ENCODE measurements at regions not wholly inside any gene's neighbourhood (a gene's known extent, or its start where the extent isn't known, plus 50 kb on each side); places are given as distances from the start of the nearest gene placed in this dataset.

DNA sequence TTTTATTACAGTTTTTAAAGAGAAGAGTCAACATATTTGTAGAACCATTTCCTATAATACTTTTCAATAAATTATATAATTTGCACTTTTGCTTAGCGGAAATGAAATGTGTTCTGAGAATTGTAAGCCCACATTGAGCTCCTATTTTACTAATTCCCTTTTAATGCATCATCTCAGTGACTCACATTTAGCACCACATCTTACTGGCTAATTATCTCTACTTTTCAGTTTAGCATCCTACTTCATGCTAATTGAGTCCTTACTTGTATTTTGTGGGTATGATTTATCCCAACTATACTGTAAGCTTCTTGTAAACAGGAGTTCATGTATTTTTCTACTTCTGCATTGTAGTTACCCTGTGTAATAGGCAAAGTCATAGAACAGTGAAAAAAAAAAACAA is 67.5 kb downstream of the TMX1 start:
- intact Hi-C loops (cut with micrococcal nuclease), result no loop called here

DNA sequence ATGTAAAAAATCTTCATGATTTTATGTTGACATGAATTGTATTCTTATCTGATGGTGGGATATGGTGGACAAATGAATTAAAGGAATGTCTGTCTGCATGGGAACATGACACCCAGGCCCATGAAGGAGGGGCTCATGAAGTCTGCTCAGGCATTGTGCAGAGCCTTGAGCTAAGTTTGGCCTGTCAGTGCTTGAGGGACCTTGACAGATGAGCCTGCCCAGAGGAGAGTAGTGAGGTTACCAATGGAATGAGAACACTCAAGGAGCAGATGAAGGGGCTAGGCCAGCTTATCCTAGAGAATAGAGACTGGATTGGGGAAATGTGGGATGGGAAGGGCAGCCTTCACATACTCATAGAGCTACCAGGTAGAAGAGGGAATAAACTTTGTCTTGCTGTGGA is 68.8 kb downstream of the TMX1 start:
- intact Hi-C loops (cut with micrococcal nuclease), result no loop called here

DNA sequence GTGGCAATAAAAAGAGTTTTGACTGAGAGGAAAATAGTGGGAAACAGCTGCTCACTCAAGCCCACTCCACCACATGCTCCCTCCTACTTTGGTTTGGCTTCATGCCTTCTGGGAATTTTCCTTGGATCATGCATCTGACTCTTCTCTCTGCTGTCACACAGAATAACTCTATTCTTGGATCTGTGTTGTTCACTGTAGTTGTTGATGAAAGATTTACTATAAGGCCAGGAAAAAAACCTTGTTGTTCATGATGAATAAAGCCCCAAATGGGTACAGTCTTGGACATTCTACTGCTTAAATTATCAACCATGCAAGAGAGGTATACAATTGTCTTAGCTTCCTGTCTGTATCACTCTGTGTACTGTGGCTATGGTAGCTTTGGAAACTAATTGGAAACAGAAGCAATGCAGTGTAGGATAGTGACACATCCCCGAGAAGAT is 70.5 kb downstream of the TMX1 start:
- intact Hi-C loops (cut with micrococcal nuclease), result no loop called here

DNA sequence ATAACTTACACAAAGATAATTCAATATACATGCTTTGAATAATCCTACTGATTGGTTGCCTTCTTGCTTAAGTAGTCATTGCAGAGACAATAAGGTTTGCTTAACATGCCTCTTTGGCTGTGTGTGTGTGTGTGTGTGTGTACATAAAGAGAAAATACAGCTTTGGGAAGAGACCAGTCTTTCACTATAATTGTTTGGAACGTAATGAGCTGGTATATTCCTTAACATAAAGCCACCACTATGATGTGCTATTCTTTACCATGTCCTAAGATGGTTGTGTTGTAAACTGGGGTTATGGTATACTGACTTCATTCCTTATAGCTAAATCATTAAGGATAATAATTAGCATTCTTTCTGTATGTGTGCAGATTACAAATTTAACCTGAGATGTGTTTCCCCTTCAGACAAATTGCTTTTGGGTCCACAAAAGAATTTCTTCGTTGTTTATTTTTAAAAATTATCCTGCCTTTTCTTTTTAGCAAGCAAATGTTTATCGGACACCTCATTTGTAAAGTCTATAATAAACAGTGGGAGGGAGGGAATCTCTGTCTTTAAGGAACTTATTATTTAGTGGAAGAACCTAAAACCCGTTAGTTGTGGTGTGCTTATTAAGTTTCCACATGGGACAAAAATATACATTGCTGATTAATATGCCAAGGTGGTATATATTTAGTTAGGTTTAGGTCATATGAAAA is 74.4 kb downstream of the TMX1 start:
- intact Hi-C loops (cut with micrococcal nuclease), result no loop called here

DNA sequence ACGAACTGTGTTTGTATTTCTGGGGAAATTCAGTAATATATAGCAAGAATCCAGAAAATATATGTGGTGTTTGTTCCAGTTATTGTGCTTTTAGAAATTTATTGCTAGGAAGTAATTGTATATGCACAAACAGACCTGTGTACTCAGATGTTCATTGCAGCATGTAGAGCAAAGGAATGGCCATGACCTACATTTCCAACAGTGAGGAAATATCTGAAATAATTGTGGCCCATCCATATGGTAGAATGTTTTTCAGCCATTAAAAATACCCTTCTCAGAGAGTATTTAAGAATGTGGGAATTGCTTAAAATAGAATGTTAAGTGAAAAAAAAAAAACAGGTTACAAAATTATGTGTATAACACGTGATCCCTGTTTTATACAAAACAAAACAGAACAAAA is 77.3 kb downstream of the TMX1 start:
- intact Hi-C loops (cut with micrococcal nuclease), result no loop called here

DNA sequence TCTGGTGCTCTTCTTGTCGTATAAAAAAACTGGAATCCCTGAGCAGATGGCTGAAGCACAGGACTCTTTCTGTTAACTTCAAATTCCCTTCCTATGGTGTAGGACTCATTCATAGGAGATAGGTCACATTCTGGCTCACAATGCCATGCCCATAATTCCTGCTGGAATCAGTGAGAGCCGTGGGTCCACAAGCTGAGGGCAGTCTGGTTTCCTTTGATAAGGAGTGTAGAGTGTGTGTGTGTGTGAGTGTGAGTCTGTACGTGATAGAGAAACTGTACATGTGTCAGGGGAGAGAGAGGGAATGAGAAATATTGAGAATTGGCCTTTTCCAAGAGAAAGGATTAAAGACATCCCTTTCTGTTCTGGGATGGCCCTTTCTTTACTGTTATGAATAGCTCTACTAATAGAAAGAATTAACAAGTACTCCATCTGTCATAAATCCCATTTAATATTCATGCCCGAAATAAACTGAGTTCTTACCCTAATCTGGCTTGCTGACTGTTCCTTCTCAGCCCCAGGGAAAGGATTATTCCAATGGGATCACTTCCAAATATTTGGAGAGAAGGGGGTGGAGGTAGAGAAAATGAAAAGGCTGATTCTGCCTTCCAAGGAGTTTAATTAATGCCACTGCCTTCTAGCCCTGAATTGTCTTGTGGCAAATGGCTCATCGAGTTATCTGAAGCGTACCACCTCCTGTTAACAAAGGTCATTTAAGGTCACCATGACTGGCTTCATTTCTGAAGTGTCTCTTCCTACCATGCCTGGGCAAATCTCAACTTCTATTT is 79.0 kb downstream of the TMX1 start:
- intact Hi-C loops (cut with micrococcal nuclease), result no loop called here

DNA sequence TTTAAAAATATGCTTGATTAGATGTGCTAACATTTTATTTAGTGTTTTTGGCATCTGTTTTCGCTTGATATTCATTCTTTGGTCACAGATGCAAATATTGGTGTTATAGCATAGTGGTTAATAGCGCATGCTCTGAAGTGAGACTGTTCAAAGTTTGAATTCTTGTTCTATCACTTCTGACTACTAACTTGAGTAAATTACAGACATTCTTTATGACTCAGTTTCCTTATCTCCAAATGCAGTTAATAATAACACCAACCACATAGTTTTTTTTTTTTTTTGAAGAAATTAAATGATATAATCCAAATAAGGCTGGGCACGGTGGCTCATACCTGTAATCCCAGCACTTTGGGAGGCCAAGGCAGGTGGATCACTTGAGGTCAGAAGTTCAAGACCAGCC is 81.0 kb downstream of the TMX1 start:
- intact Hi-C loops (cut with micrococcal nuclease), result no loop called here

DNA sequence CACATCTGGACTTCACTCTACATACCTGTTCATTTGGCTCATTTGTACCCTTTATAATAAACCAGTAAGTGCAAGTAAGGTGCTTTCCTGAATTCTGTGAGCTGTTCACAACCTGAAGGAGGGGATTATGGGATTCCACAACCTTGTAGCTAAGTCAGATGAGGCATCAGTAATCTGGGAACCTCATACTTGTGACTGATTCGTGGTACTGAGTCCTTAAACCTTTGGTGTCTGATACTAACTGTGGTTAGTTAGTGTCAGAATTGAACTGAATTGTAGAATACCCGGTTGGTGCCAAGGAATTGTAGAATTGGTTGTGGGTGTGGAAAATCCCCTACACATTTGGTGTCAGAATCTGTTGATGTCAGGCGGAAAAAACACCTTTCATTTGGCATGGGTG is 83.4 kb downstream of the TMX1 start:
- intact Hi-C loops (cut with micrococcal nuclease), result no loop called here

DNA sequence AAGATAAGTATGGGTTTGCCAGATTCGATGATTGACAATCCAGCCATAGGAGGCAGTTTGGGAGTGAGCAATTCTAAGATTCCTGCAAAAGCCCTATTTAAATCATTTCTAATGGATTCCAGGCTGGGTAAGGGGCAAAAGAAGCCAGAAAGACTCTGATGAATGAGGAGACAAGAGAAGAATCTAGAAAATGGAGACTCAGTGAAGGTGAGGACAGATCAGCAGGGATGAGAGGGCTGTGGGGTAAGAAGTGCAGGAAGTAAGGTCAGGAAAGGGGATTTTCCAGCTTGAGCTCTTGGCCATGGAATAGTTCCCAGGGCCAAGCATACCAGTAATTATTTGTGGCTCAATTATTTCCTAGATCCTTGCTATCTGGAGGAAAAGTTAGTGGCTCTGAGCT is 87.3 kb downstream of the TMX1 start:
- intact Hi-C loops (cut with micrococcal nuclease), result no loop called here

DNA sequence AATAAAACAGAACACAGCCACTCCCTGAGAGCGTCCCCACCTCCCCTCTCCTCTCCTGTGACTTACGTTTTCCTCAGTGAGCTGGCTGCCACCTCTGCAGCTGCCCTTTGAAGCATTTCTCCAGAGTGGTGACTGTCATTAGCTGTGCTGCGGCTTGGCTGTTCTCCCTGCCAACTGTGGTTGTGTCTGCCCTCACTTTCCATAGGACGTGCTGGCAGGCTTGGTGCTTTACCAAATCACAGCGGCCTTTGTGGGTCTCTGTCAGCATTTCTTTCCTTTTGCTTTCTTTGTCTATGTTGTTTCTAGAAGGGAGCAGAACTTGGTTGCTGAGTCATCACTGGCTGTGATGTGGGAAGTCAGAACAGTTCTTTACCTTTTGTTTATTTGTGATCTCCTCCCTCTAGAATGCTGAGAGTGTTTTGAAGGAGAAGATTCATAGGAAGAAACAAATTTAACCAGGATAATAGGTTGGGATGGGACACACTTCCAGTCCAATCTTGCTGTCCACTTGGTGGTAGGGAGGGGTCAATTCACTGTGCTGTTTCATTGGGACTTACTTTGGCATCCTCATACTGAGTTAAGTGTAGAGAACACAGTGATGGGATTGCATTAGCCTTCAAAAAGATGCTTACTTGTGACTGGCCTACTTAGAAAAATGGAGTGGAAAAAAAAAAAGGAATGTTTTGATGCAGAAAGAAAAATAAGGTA is 88.2 kb downstream of the TMX1 start:
- intact Hi-C loops (cut with micrococcal nuclease), result no loop called here

DNA sequence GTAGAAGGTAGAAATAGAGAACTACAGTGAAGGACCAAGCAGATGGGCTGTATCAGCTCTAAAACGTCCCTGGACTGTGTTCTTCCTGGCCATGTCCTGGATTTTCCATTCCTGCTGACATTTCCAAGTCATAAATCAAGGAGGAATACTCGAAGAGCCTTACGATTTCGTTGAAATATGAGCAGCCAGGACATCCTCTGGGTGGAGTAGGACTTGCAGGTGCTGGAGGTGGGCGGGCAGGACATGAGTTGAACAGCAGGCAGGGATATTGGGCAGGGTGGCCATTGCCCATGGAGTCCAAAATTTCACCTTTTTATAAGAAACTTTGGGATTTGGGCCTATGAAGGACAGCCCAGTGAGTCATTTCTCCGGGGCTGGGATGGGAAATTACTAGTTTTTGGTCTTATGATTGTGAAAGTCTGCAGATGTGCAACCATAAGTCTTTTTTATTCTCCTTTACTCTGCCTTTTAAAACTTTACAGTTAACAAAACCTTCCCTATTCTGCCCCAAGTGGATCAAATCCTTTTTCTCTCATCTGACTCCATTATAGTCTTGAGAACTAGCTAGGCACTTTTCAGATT is 88.8 kb downstream of the TMX1 start:
- intact Hi-C loops (cut with micrococcal nuclease), result no loop called here

DNA sequence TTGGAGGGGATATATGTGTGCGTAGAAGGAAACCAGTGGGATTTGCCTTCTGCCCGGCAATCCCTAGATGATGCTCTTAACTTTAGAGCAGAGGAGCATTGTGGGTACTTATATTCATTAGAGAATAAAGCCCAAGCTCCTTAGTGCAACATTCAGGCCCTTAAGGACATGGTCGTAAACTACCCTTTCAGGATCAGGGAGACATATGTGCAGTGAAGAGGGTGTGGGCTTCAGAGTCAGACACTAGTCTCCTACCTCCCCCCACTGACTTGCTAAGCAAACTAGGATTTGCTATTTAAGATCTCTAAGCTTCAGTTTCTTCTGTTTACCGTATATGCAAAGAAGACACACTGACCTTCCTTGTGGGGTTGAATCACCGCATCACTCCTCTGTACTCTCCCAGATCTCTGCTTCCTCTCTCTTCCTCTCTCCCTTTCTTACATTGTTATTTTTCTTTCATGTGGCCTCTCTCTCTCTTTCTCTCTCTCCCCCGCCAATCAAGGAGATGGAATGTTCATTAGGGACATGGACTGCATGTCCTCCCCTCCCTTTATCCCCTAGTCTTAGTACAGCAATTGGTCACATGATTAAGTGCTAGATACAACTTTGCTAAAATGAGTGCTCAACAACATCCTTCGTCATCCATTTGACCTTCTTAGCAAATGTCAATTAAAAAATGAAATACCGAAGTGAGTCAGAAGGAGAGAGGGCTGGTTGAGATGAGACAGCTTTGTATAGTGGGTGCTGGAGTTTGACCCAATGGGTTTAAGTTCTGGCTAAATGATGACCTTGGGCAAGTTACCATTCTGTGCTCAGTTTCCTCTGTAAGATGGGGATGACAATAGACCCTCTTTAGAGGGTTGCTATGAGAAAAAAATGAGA is 91.7 kb downstream of the TMX1 start:
- intact Hi-C loops (cut with micrococcal nuclease), result no loop called here

DNA sequence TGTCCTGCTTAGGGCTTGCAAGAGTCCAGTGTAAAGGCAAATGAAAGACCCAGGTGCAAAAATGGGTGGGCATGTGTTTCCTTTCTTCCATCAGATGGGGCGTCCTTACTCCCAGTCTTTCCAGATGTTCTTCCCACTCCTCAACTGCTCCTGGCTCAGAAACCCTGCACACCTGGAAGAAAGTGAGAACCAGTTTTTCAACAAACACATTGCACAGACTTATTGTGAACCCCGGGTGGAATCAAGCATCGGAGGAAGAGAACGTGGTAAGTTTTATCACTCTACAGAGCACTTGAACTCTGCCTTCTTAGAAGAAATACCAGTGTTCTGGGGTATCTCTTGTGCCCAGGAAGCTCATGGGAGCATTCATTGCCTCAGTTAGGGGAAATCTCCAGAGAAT is 93.3 kb downstream of the TMX1 start:
- intact Hi-C loops (cut with micrococcal nuclease), result no loop called here

DNA sequence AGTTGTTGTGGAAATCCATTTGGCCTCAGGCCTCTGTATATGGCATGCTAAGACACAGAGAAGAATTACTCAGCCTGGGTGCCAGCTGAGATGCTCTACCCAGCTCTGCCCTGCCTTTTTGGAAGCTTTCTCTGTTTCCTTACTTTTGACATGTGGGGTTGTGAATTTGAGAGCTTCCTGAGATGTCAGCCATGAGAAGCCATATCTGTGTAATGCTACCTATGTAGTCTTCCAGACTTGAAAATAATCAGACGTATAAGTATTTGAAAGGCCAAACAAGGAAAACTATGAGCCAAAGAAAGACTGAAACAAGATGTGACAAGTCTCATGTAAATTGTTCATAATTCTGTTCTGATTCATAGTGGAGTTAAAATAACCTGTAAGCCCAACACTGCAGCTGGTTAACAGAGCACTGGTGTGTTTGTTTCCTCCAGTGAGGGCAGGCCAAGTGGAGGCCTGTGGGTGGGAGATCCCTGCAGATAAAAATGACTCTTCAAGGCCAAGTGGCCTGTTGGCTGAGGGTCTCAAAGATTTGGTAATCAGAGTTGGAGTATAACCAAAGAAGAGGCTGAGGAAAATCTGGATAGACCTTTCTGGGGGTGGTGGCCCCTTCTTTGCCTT is 94.0 kb downstream of the TMX1 start:
- intact Hi-C loops (cut with micrococcal nuclease), result no loop called here

DNA sequence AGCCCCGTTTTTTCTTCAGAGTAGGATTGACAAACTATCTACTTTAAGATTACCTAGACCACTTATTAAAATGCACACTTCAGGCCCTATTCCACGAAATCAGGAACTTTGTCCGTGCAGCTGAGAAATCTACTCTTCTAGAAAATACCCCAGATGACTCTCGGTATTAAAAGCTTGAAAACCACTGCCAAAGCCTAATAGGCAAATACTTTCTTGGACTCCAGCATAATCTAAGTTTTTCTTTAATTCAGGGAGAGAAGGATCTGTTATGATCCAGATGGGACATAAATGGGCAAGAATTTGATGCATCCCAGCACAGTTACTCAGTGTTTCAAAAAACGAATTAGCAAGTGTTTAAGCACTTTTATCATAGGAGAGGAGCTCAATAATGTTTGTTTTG is 94.5 kb downstream of the TMX1 start:
- intact Hi-C loops (cut with micrococcal nuclease), result no loop called here

DNA sequence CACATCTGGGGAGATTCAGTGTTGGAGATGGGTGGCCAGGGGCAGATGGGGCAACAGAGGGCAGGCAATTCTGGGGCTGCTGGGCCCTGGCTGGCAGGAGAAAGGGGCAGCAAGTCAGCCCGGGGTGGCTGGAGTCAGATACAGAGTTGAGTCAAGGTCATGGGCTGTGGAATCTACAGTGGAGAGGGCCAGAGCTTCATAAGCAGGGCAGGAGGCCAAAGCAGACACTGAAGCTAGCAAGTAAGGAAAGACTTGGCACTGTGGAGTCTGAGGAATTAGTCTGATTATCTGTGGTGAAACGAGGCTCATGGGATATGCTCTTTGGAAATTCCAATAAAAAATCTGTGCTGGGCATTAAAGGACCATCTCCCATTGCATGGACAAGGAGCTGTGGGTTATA is 95.5 kb downstream of the TMX1 start:
- intact Hi-C loops (cut with micrococcal nuclease), result no loop called here

DNA sequence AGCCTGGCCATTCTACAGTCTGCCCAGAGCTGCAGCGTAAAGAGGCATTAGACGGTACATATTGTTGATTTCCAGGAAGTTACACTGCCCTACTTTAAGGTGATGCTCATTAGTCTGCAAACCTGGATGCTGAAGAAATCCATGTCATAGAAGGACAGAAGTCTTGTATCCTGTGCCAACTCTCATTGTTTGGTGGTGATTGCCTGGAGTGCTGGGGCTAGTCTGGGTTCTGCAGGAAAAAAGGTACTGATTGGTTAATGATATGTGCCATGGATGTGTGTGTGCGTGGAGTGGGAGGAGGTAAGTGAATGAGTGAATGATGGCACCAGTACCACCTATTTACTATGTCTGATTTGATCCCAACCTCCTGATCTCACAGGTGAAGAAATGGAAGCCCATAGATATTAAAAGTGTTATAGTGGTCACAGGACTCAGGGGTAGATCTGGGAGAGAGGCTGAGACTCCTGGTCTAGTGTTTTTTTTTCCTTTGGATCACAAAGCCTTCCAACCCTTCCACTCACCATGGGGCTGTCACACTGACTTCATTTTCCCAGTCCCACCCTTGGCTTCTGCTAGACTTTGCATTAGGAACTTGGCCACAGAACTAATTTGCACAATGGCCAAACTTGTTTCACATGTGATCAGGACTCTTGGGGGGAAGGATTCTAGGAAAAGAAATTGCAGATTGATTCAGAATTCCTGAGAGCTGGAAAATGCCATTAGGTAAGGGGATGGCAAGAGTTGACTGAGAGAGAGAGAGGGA is 96.1 kb downstream of the TMX1 start:
- intact Hi-C loops (cut with micrococcal nuclease), result no loop called here

DNA sequence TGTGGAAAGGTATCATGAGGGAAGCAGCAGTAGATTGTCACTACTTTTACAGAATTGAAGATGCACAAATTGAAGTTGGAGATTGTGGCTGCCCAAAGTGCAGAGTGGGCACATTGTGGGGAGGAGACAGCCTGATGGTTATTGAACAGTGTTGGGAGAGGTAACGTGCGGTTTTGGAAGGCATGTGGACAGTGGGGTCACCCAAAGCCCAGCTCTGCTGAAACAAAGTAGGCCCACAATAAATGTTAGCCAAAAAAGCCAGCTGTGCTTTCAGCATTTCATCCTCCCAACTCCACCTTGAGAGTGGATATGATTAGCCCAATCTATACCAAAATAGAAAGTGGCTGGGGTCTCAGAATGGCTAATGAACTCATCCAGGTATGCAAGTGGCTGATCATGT is 96.7 kb downstream of the TMX1 start:
- intact Hi-C loops (cut with micrococcal nuclease), result no loop called here

DNA sequence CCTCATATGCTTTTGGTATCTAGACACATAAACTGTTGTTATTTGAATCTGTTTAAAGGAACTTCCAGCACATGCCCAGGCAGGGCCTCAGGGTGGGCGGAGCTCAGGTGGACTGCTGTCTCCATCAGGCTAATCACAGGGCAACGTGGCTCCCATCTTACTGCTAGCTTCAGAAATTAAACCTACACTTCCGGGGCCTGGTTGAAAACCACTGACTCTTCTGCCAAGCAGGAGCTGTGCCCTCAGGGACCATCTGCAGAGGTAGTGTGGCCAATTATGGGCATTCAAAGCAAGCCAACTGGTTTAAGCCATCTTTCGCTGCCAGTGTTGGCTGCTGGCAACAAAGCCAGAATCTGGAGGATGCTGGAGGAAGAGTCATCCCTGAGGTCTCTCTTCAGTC is 97.5 kb downstream of the TMX1 start:
- intact Hi-C loops (cut with micrococcal nuclease), result no loop called here

DNA sequence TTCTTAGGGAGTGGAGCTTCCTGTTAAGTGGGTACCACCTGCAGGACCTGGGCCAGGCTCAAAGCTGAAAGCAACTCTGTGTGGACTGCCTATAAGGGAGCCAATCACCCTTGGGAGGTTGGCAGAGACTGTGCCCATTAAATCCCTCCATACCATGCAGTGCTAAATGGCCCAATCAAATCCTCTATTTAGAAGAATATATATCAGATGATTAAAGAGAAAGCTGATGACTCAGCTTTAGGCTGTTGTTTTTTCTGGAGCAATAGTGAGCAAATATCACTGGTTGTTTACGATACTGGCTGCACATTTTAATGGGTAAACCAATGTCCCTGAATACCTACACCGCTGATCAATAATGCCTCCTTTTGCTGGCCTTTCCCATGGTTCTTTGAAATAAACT is 101.3 kb downstream of the TMX1 start:
- intact Hi-C loops (cut with micrococcal nuclease), result no loop called here
